ENCODE measurements at regions not wholly inside any gene's neighbourhood (a gene's known extent, or its start where the extent isn't known, plus 50 kb on each side); places are given as distances from the start of the nearest gene placed in this dataset.

GRCh38 chr1:193827516-193827915 is 641.1 kb upstream of the B3GALT2 start:
- no peak for DNase-seq

GRCh38 chr1:193819376-193819775 is 633.0 kb upstream of the B3GALT2 start:
- no peak for DNase-seq

- no peak for DNase-seq
Measured at GRCh38 chr1:193807208-193807607, 620.8 kb upstream of the B3GALT2 start.

GRCh38 chr1:193806079-193807048 is 620.0 kb upstream of the B3GALT2 start:
- DNase-seq, result no peak

GRCh38 chr1:193799948-193800690 is 613.7 kb upstream of the B3GALT2 start:
- DNase-seq, result no peak

- no peak for DNase-seq
Measured at GRCh38 chr1:193799371-193799770, 613.0 kb upstream of the B3GALT2 start.

- DNase-seq, result no peak
Measured at GRCh38 chr1:193794239-193794638, 607.8 kb upstream of the B3GALT2 start.

- DNase-seq, result no peak
Measured at GRCh38 chr1:193791746-193792145, 605.3 kb upstream of the B3GALT2 start.

GRCh38 chr1:193787061-193787460 is 600.6 kb upstream of the B3GALT2 start:
- no peak for DNase-seq

- DNase-seq, result no peak
Measured at GRCh38 chr1:193785850-193786420, 599.5 kb upstream of the B3GALT2 start.

- DNase-seq, result no peak
Measured at GRCh38 chr1:193774536-193775323, 588.3 kb upstream of the B3GALT2 start.

- DNase-seq, result no peak
Measured at GRCh38 chr1:193771596-193771995, 585.2 kb upstream of the B3GALT2 start.

- DNase-seq, result peak; percentile 87 to 95
Measured at GRCh38 chr1:193769651-193770050, 583.2 kb upstream of the B3GALT2 start.

GRCh38 chr1:193767886-193768285 is 581.5 kb upstream of the B3GALT2 start:
- DNase-seq, result peak; percentile 1 to 38

GRCh38 chr1:193766329-193766728 is 579.9 kb upstream of the B3GALT2 start:
- DNase-seq, result no peak

GRCh38 chr1:193763266-193763665 is 576.9 kb upstream of the B3GALT2 start:
- no peak for DNase-seq

- no peak for DNase-seq
Measured at GRCh38 chr1:193762236-193762635, 575.8 kb upstream of the B3GALT2 start.

- DNase-seq, result no peak
Measured at GRCh38 chr1:193755441-193755840, 569.0 kb upstream of the B3GALT2 start.

- peak; percentile 84 to 95 for DNase-seq
Measured at GRCh38 chr1:193754732-193755427, 568.5 kb upstream of the B3GALT2 start.

GRCh38 chr1:193754151-193754550 is 567.7 kb upstream of the B3GALT2 start:
- DNase-seq, result no peak

GRCh38 chr1:193753038-193753756 is 566.8 kb upstream of the B3GALT2 start:
- DNase-seq, result no peak
